ENCODE measurements at regions not wholly inside any gene's neighbourhood (a gene's known extent, or its start where the extent isn't known, plus 50 kb on each side); places are given as distances from the start of the nearest gene placed in this dataset.

GRCh38 chr10:20948686-20949327 is 51.7 kb upstream of the NEBL start:
- no peaks in the 10 kb centered on the region for H3K4me1 ChIP-seq (ENCODE audit: control insufficient read depth in 2 of 2, insufficient read depth in 2 of 2, low read length in 2 of 2)
- no peak overlapping the region for H3K4me3 ChIP-seq (ENCODE audit: low read length in 2 of 2)
- H3K27ac ChIP-seq (ENCODE audit: low read depth in 2 of 2, low read length in 2 of 2): no peak overlapping the region
- no peaks in the 10 kb centered on the region for H3K9me3 ChIP-seq (ENCODE audit: control insufficient read depth in 2 of 2, low read length in 2 of 2)
- no peak overlapping the region for H3K9ac ChIP-seq (ENCODE audit: low read depth in 1 of 2, low read length in 2 of 2)
- no peaks in the 10 kb centered on the region for H3K36me3 ChIP-seq (ENCODE audit: control insufficient read depth in 2 of 2, insufficient read depth in 2 of 2, low read length in 2 of 2)
- H3K27me3 ChIP-seq (ENCODE audit: control insufficient read depth in 2 of 2, insufficient read depth in 2 of 2, low read length in 2 of 2): no peaks in the 10 kb centered on the region

Measured in mucosa of rectum (tissue), 2 donors.